PC-9 (cell line): ENCODE measurements at regions not wholly inside any gene's neighbourhood (a gene's known extent, or its start where the extent isn't known, plus 50 kb on each side); places are given as distances from the start of the nearest gene placed in this dataset.

ENCODE experiments used
- BruUV-seq: library from RNA; stranded (reverse); fragments of 400-500 nt; replicated peaks from 2 replicates; lab custom pipeline; 2021; lab: Mats Ljungman, UMichigan
- CTCF ChIA-PET: fragments of 300-600 bp; sonication (Branson Sonifier 250); formaldehyde crosslinking; loops from one replicate; lab custom pipeline; 2022; ENCODE audit warnings: antibody characterized with exemption; lab: Charles Lee
- POLR2A ChIA-PET: fragments of 300-600 bp; sonication (Branson Sonifier 250); formaldehyde crosslinking; loops from one replicate; lab custom pipeline; 2022; ENCODE audit warnings: antibody characterized with exemption; ENCODE audit not compliant: unreplicated experiment; lab: Charles Lee
- DNase-seq, 2 experiments: peaks; one replicate each; pipeline versions ENCODE4 v3.0.0 to v3.0.0-alpha.2; 2015 to 2022; ENCODE audit warnings: mixed read lengths in 1 of 2
- H2AFZ ChIP-seq: fragments of 200-600 bp; sonication (generic); 2 replicates; pipeline ENCODE4 v1.8.1; 2017; ENCODE audit warnings: antibody characterized with exemption
- H3F3A ChIP-seq: fragments of 200-600 bp; sonication (generic); 2 replicates; pipeline ENCODE4 v1.8.1; 2017; ENCODE audit warnings: antibody characterized with exemption, mild to moderate bottlenecking, low read depth; ENCODE audit not compliant: insufficient read depth
- H3K27ac ChIP-seq: fragments of 200-600 bp; sonication (generic); 2 replicates; pipeline ENCODE4 v1.6.1; 2016; ENCODE audit warnings: mixed run types
- H3K27me3 ChIP-seq: fragments of 200-600 bp; sonication (generic); 2 replicates; pipeline ENCODE4 v1.6.1; 2016; ENCODE audit warnings: low read depth, mixed run types; ENCODE audit not compliant: insufficient read depth
- H3K36me3 ChIP-seq: fragments of 200-600 bp; sonication (generic); 2 replicates; pipeline ENCODE4 v1.6.1; 2016; ENCODE audit warnings: low read depth, mixed run types
- H3K4me1 ChIP-seq: fragments of 200-600 bp; sonication (generic); replicated peaks from 2 replicates; pipeline ENCODE4 v1.6.1; 2016; ENCODE audit warnings: mixed run types; ENCODE audit not compliant: insufficient read depth
- H3K4me2 ChIP-seq: fragments of 200-600 bp; sonication (generic); 2 replicates; pipeline ENCODE4 v1.6.1; 2017; ENCODE audit warnings: mixed run types
- H3K4me3 ChIP-seq: fragments of 200-600 bp; sonication (generic); 2 replicates; pipeline ENCODE4 v1.6.1; 2016; ENCODE audit warnings: mixed run types
- H3K79me2 ChIP-seq: fragments of 200-600 bp; sonication (generic); 2 replicates; pipeline ENCODE4 v1.6.1; 2017; ENCODE audit warnings: low read depth, mixed run types
- H3K9me2 ChIP-seq: fragments of 200-600 bp; sonication (generic); 2 replicates; pipeline ENCODE4 v1.8.1; 2017; ENCODE audit warnings: mild to moderate bottlenecking; ENCODE audit not compliant: insufficient read depth
- H3K9me3 ChIP-seq: fragments of 200-600 bp; sonication (generic); 2 replicates; pipeline ENCODE4 v1.8.1; 2016; ENCODE audit warnings: low read depth; ENCODE audit not compliant: insufficient read depth
- H4K20me1 ChIP-seq: fragments of 200-600 bp; sonication (generic); 2 replicates; pipeline ENCODE4 v1.8.1; 2017; ENCODE audit not compliant: insufficient read depth
- CTCF ChIP-seq: fragments of 200-600 bp; sonication (generic); conservative IDR thresholded peaks from 2 replicates; pipeline ENCODE4 v1.6.1; 2017; ENCODE audit warnings: mixed run types, antibody characterized with exemption, mild to moderate bottlenecking, moderate library complexity
- EZH2 ChIP-seq: fragments of 200-600 bp; sonication (generic); IDR thresholded peaks from 2 replicates; pipeline ENCODE4 v1.8.0; 2017; ENCODE audit warnings: antibody characterized with exemption, low read depth
- intact Hi-C: fragments of 100-400 bp; cut with micrococcal nuclease; formaldehyde crosslinking; loops from one replicate; pipeline ENCODE4 v1.10.0; 2022; ENCODE audit not compliant: unreplicated experiment

- H3K4me3 ChIP-seq, result no peak overlapping the region
- no peaks in the 10 kb centered on the region for H3K27me3 ChIP-seq
- no peaks in the 10 kb centered on the region for H4K20me1 ChIP-seq
- peaks cover 3% of the 10 kb centered on the region; the same call in 1 of the 2 replicates for H3K4me1 ChIP-seq
- CTCF ChIA-PET, result no interaction called here
- no peaks in the 10 kb centered on the region for H3K9me3 ChIP-seq
- no peaks in the 10 kb centered on the region for H3K36me3 ChIP-seq
- no peak overlapping the region for H2AFZ ChIP-seq
- no peak overlapping the region for H3K27ac ChIP-seq
- POLR2A ChIA-PET, result no interaction called here
- intact Hi-C loops, result no loop called here
- DNase-seq, result no peak
- H3K9me2 ChIP-seq, result no peaks in the 10 kb centered on the region
- H3F3A ChIP-seq, result no peaks in the 10 kb centered on the region
- H3K79me2 ChIP-seq, result no peaks in the 10 kb centered on the region
- no TSS peak for BruUV-seq
- no peak for TF ChIP-seq CTCF
- no peak for TF ChIP-seq EZH2
- H3K4me2 ChIP-seq, result no peak overlapping the region
Measured at GRCh38 chr14:101188571-101188915, 285.0 kb upstream of the RTL1 start.

GRCh38 chr14:101189266-101189665 is 285.7 kb upstream of the RTL1 start:
- ChIA-PET CTCF (no interaction called here), POLR2A (no interaction called here)
- H3K79me2 ChIP-seq, result no peaks in the 10 kb centered on the region
- intact Hi-C loops, result no loop called here
- H3K27ac ChIP-seq, result no peak overlapping the region
- DNase-seq, result no peak
- H3K4me3 ChIP-seq, result no peak overlapping the region
- no peak overlapping the region for H2AFZ ChIP-seq
- no peak for TF ChIP-seq CTCF
- no peak for TF ChIP-seq EZH2
- H3F3A ChIP-seq, result no peaks in the 10 kb centered on the region
- no peaks in the 10 kb centered on the region for H3K9me3 ChIP-seq
- no peaks in the 10 kb centered on the region for H3K36me3 ChIP-seq
- no peaks in the 10 kb centered on the region for H3K27me3 ChIP-seq
- H3K9me2 ChIP-seq, result no peaks in the 10 kb centered on the region
- no TSS peak for BruUV-seq
- no peak overlapping the region for H3K4me2 ChIP-seq
- H3K4me1 ChIP-seq, result no peaks in the 10 kb centered on the region
- no peaks in the 10 kb centered on the region for H4K20me1 ChIP-seq

- Histone ChIP-seq H3F3A (no peaks in the 10 kb centered on the region), H3K79me2 (no peaks in the 10 kb centered on the region), H3K9me2 (no peaks in the 10 kb centered on the region), H3K4me3 (no peak overlapping the region), H3K4me2 (no peak overlapping the region), H3K27me3 (no peaks in the 10 kb centered on the region), H2AFZ (no peak overlapping the region), H3K9me3 (no peaks in the 10 kb centered on the region), H3K36me3 (no peaks in the 10 kb centered on the region), H3K4me1 (no peaks in the 10 kb centered on the region), H4K20me1 (no peaks in the 10 kb centered on the region), H3K27ac (no peak overlapping the region)
- ChIA-PET CTCF (no interaction called here), POLR2A (no interaction called here)
- intact Hi-C loops, result no loop called here
- no TSS peak for BruUV-seq
- TF ChIP-seq CTCF (no peak), EZH2 (no peak)
- no peak for DNase-seq
Measured at GRCh38 chr14:101189962-101190560, 286.5 kb upstream of the RTL1 start.
